MM.1S (cell line): ENCODE measurements at regions not wholly inside any gene's neighbourhood (a gene's known extent, or its start where the extent isn't known, plus 50 kb on each side); places are given as distances from the start of the nearest gene placed in this dataset.

Experiments
- EZH2 ChIP-seq: fragments of 300-600 bp; sonication (generic); optimal IDR thresholded peaks from 2 replicates; pipeline ENCODE3; 2017; ENCODE audit warnings: low read depth, mild to moderate bottlenecking, antibody characterized with exemption, low read length, mixed read lengths
- EZH2phosphoT487 ChIP-seq: fragments of 300-600 bp; sonication (generic); IDR thresholded peaks from 2 replicates; pipeline ENCODE4 v1.6.1; 2018; ENCODE audit warnings: antibody characterized with exemption, low read length
- TF ChIP-seq, protein P1 (sequence below): fragments of 300-600 bp; sonication (generic); IDR thresholded peaks from 2 replicates; pipeline ENCODE4 v1.5.1; 2016; ENCODE audit warnings: antibody characterized with exemption, low read length, mixed read lengths

DNA sequence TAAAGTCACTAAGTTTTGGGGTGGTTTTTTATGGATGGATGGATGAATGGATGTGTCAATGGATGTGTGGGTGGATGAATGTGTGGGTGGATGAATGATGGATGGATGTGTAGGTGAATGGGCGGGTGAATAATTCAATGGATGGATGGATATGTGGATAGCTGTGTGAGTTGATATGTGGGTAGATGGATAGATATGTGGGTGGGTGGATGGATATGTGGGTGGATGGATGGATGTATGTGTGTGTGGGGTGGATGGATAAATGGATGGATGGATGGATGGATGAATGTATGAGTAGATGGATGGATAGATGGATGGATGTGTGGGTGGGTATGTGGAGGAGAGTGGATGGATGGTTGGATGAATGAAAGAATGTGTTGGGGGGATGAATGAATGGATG is 310.1 kb upstream of the C16orf82 start:
- TF ChIP-seq, protein P1, sequence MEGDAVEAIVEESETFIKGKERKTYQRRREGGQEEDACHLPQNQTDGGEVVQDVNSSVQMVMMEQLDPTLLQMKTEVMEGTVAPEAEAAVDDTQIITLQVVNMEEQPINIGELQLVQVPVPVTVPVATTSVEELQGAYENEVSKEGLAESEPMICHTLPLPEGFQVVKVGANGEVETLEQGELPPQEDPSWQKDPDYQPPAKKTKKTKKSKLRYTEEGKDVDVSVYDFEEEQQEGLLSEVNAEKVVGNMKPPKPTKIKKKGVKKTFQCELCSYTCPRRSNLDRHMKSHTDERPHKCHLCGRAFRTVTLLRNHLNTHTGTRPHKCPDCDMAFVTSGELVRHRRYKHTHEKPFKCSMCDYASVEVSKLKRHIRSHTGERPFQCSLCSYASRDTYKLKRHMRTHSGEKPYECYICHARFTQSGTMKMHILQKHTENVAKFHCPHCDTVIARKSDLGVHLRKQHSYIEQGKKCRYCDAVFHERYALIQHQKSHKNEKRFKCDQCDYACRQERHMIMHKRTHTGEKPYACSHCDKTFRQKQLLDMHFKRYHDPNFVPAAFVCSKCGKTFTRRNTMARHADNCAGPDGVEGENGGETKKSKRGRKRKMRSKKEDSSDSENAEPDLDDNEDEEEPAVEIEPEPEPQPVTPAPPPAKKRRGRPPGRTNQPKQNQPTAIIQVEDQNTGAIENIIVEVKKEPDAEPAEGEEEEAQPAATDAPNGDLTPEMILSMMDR: no peak
- TF ChIP-seq EZH2phosphoT487 (no peak), EZH2 (no peak)
